ENCODE measurements at regions not wholly inside any gene's neighbourhood (a gene's known extent, or its start where the extent isn't known, plus 50 kb on each side); places are given as distances from the start of the nearest gene placed in this dataset.

GRCh38 chr5:129821477-129822131, 73.7 kb downstream of the MINAR2 start:
- DNase-seq (ENCODE audit: low spot score): no peak

GRCh38 chr5:129830288-129830687, 74.0 kb upstream of the CHSY3 start:
- DNase-seq (ENCODE audit: low spot score): no peak

GRCh38 chr5:129836321-129836720, 67.9 kb upstream of the CHSY3 start:
- no peak for DNase-seq (ENCODE audit: low spot score)

GRCh38 chr5:129844764-129845163, 59.5 kb upstream of the CHSY3 start:
- DNase-seq (ENCODE audit: low spot score): no peak

GRCh38 chr5:129852747-129853352, 51.4 kb upstream of the CHSY3 start:
- peak; percentile 76 for DNase-seq (ENCODE audit: low spot score)

- DNase-seq (ENCODE audit: low spot score): no peak
Observed at GRCh38 chr5:129853588-129853987, 50.7 kb upstream of the CHSY3 start.
